ENCODE measurements at regions not wholly inside any gene's neighbourhood (a gene's known extent, or its start where the extent isn't known, plus 50 kb on each side); places are given as distances from the start of the nearest gene placed in this dataset. TPM values are rescaled to one million over a fixed set of nuclear protein-coding genes. Genes with fewer than 3 reads are reported as not detected.

- Histone ChIP-seq H3K9me3 (ENCODE audit: control insufficient read depth, insufficient read depth, low read length) (no peaks in the 10 kb centered on the region), H3K27ac (ENCODE audit: low read depth, low read length) (no peak overlapping the region), H3K4me3 (ENCODE audit: low read depth, low read length) (no peak overlapping the region), H3K27me3 (ENCODE audit: control insufficient read depth, insufficient read depth, low read length) (no peaks in the 10 kb centered on the region)
- no peak for DNase-seq (ENCODE audit: low read depth, low spot score)
- ChIA-PET CTCF (no interaction called here), POLR2A (no interaction called here)
- TF ChIP-seq CTCF (IDR thresholded peaks at IDR 0.05; ENCODE audit: low read depth, low read length), result no peak
Measured at GRCh38 chr12:9258676-9259075, 50.5 kb upstream of the PZP start.

Small RNA genes lying in the stretch of these regions (small RNA-seq; reads per million reads assigned to genes)
- gene RF00072 (ENCODE audit: insufficient read length, low read depth), result not detected
